ENCODE measurements at regions not wholly inside any gene's neighbourhood (a gene's known extent, or its start where the extent isn't known, plus 50 kb on each side); places are given as distances from the start of the nearest gene placed in this dataset.
"Not testable (repeated sequence)": the region's sequence is repeated elsewhere in the genome, so short reads cannot be mapped to it uniquely, and the experiment has no call there.

DNA sequence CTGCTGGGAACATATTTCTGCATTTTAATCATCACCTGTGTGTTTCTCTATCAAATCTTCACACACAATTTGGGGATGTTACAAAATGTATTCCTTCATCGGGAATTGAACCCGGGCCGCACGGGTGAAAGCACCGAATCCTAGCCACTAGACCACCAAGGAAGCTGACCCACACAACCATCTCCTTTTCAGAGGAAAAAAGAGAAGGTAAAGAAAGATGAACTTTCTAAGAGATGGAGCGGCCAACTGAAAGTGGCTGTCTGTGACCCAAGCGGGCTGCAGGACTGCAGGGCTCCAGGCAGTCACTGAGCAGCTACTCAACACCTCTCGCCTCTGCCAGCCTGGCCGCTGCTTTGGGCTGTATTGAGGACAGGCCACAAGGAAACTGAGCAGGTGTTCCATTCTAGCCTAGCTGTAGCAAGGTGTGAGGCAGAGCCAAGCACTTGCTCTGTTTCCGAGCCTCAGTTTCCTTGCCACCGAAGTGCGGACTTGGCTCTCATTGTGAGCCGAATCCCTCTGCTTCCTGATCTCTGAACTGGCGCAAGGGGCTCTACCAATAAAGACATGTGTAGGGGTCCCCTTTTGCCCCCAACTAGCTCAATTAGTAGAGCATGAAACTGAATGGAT, 156.9 kb upstream of the NBPF11 start:
- Histone ChIP-seq H2BK120ac (ENCODE audit: low read depth, low read length) (no peak overlapping the region), H3K36me3 (ENCODE audit: control insufficient read depth in 1 of 2, insufficient read depth in 2 of 2, low read depth in 1 of 2, low read length in 2 of 2) (no peaks in the 10 kb centered on the region), H3K27ac (ENCODE audit: low read length, poor library complexity, severe bottlenecking) (no peak overlapping the region), H3K27me3 (ENCODE audit: control insufficient read depth in 1 of 2, insufficient read depth in 1 of 2, low read length in 2 of 2) (peaks cover 50 to 63% of the 10 kb centered on the region in 2 experiments), H3K4me3 (ENCODE audit: insufficient read depth in 1 of 2, low read depth in 1 of 2, low read length in 2 of 2) (no peak overlapping the region), H2BK15ac (ENCODE audit: low read depth, poor library complexity, severe bottlenecking) (no peak overlapping the region), H4K8ac (ENCODE audit: low read length) (peak overlapping the region; percentile 32), H3K23ac (ENCODE audit: low read length in 2 of 2) (peak overlapping the region; percentile 16 to 45), H2BK12ac (ENCODE audit: low read length in 2 of 2) (no peak overlapping the region), H3K4ac (ENCODE audit: low read depth in 1 of 2, low read length in 2 of 2) (no peak overlapping the region), H3K18ac (ENCODE audit: low read depth in 1 of 2, low read length in 2 of 2) (no peak overlapping the region), H4K91ac (ENCODE audit: low read length) (no peak overlapping the region), H2AFZ (ENCODE audit: low read depth, low read length) (no peak overlapping the region), H3K4me1 (ENCODE audit: control insufficient read depth, insufficient read depth, low read depth, low read length) (peaks cover 11% of the 10 kb centered on the region), H2AK5ac (ENCODE audit: low read length, severe bottlenecking) (no peak overlapping the region), H3K9me3 (ENCODE audit: control insufficient read depth, low read length) (peaks cover 22% of the 10 kb centered on the region), H3K4me2 (ENCODE audit: low read length, poor library complexity, severe bottlenecking) (no peak overlapping the region), H3K14ac (ENCODE audit: low read length in 2 of 2) (peak overlapping the region in 1 of 2 experiments; percentile 6), H3K79me1 (replicated peaks; ENCODE audit: low read length, poor library complexity, severe bottlenecking) (no peaks in the 10 kb centered on the region), H2BK5ac (ENCODE audit: low read depth, low read length, poor library complexity, severe bottlenecking) (no peak overlapping the region), H3K9ac (ENCODE audit: low read length) (no peak overlapping the region)
- 12% methylated on average over 13 of the region's 14 CpGs for WGBS
- DNase-seq: peak; percentile 6

DNA sequence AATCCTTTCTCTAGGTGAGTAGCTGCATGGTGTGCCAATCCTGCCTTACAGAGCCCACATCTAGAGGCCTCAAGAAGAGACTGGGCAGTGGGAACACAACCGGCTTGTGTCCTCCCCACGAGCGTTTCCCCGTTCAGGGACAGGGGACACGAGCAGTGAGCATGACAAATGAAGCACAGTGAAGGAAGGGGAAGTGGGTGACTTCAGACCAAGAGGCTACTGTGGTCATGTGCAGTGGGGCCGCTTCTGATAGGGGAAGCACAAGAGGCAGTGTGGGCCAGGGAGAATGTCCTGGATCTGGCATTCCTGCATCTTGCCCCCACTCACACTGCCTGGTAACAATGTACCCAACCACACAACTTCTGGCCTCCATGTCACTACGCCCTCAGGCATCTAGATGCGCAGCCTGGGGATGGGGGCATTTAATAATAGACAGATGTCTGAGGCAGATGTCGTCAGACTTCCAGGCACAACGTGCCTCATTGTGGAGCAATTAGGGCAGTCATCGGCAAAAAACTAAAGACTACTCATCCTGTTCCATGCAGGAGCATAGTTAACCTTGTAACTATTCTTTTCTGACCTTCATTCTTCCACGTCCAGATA, 155.6 kb upstream of the NBPF11 start:
- H2AFZ ChIP-seq (ENCODE audit: low read depth, low read length): no peak overlapping the region
- H3K14ac ChIP-seq (ENCODE audit: low read length in 2 of 2): no peak overlapping the region
- H3K9ac ChIP-seq (ENCODE audit: low read length): no peak overlapping the region
- no peaks in the 10 kb centered on the region for H3K79me1 ChIP-seq (replicated peaks; ENCODE audit: low read length, poor library complexity, severe bottlenecking)
- no peak overlapping the region for H3K18ac ChIP-seq (ENCODE audit: low read depth in 1 of 2, low read length in 2 of 2)
- H2AK5ac ChIP-seq (ENCODE audit: low read length, severe bottlenecking): no peak overlapping the region
- H2BK120ac ChIP-seq (ENCODE audit: low read depth, low read length): no peak overlapping the region
- H4K8ac ChIP-seq (ENCODE audit: low read length): no peak overlapping the region
- no peak overlapping the region for H2BK5ac ChIP-seq (ENCODE audit: low read depth, low read length, poor library complexity, severe bottlenecking)
- H3K36me3 ChIP-seq (ENCODE audit: control insufficient read depth in 1 of 2, insufficient read depth in 2 of 2, low read depth in 1 of 2, low read length in 2 of 2): no peaks in the 10 kb centered on the region
- H3K4me1 ChIP-seq (ENCODE audit: control insufficient read depth, insufficient read depth, low read depth, low read length): peaks cover 11% of the 10 kb centered on the region
- no peak for DNase-seq
- no peak overlapping the region for H2BK12ac ChIP-seq (ENCODE audit: low read length in 2 of 2)
- no peak overlapping the region for H2BK15ac ChIP-seq (ENCODE audit: low read depth, poor library complexity, severe bottlenecking)
- H3K27ac ChIP-seq (ENCODE audit: low read length, poor library complexity, severe bottlenecking): no peak overlapping the region
- 90% methylated on average over 10 of the region's 12 CpGs for WGBS
- peaks cover 50 to 63% of the 10 kb centered on the region in 2 experiments for H3K27me3 ChIP-seq (ENCODE audit: control insufficient read depth in 1 of 2, insufficient read depth in 1 of 2, low read length in 2 of 2)
- peaks cover 22% of the 10 kb centered on the region for H3K9me3 ChIP-seq (ENCODE audit: control insufficient read depth, low read length)
- no peak overlapping the region for H3K4me3 ChIP-seq (ENCODE audit: insufficient read depth in 1 of 2, low read depth in 1 of 2, low read length in 2 of 2)
- no peak overlapping the region for H3K23ac ChIP-seq (ENCODE audit: low read length in 2 of 2)
- no peak overlapping the region for H3K4ac ChIP-seq (ENCODE audit: low read depth in 1 of 2, low read length in 2 of 2)
- no peak overlapping the region for H3K4me2 ChIP-seq (ENCODE audit: low read length, poor library complexity, severe bottlenecking)
- H4K91ac ChIP-seq (ENCODE audit: low read length): no peak overlapping the region

DNA sequence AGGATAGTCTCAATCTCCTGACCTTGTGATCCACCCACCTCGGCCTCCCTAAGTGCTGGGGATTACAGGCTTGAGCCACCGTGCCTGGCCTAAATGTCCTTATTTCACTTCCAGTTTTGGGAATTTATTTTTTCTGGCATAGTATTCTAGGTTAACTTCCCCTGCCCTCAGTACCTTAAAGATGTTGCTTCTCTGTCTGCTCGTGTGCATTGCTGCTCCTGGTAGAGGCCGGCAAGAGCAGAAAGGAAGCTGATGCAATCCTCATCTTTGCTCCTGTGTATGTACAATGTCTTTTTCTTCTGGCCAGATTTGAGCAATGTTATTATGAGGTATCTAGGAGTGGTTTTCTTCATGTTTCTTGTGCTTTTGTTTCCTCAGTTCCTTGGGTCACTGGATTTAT, 152.9 kb upstream of the NBPF11 start:
- H2BK12ac ChIP-seq (ENCODE audit: low read length in 2 of 2); H2BK120ac ChIP-seq (ENCODE audit: low read depth, low read length); H3K4ac ChIP-seq (ENCODE audit: low read depth in 1 of 2, low read length in 2 of 2); H2AK5ac ChIP-seq (ENCODE audit: low read length, severe bottlenecking); DNase-seq; H3K23ac ChIP-seq (ENCODE audit: low read length in 2 of 2); H4K8ac ChIP-seq (ENCODE audit: low read length); H3K9me3 ChIP-seq (ENCODE audit: control insufficient read depth, low read length); H2BK15ac ChIP-seq (ENCODE audit: low read depth, poor library complexity, severe bottlenecking); H3K18ac ChIP-seq (ENCODE audit: low read depth in 1 of 2, low read length in 2 of 2); H3K4me1 ChIP-seq (ENCODE audit: control insufficient read depth, insufficient read depth, low read depth, low read length); H3K9ac ChIP-seq (ENCODE audit: low read length); H3K27ac ChIP-seq (ENCODE audit: low read length, poor library complexity, severe bottlenecking); H2AFZ ChIP-seq (ENCODE audit: low read depth, low read length); H3K4me3 ChIP-seq (ENCODE audit: insufficient read depth in 1 of 2, low read depth in 1 of 2, low read length in 2 of 2); H3K79me1 ChIP-seq (replicated peaks; ENCODE audit: low read length, poor library complexity, severe bottlenecking); H2BK5ac ChIP-seq (ENCODE audit: low read depth, low read length, poor library complexity, severe bottlenecking); H3K4me2 ChIP-seq (ENCODE audit: low read length, poor library complexity, severe bottlenecking); H4K91ac ChIP-seq (ENCODE audit: low read length); H3K36me3 ChIP-seq (ENCODE audit: control insufficient read depth in 1 of 2, insufficient read depth in 2 of 2, low read depth in 1 of 2, low read length in 2 of 2); H3K14ac ChIP-seq (ENCODE audit: low read length in 2 of 2): not testable (repeated sequence)
- WGBS: 80% methylated on average over 1 of the region's 4 CpGs
- H3K27me3 ChIP-seq (ENCODE audit: control insufficient read depth in 1 of 2, insufficient read depth in 1 of 2, low read length in 2 of 2): peaks cover 32 to 37% of the 10 kb centered on the region in 2 experiments

DNA sequence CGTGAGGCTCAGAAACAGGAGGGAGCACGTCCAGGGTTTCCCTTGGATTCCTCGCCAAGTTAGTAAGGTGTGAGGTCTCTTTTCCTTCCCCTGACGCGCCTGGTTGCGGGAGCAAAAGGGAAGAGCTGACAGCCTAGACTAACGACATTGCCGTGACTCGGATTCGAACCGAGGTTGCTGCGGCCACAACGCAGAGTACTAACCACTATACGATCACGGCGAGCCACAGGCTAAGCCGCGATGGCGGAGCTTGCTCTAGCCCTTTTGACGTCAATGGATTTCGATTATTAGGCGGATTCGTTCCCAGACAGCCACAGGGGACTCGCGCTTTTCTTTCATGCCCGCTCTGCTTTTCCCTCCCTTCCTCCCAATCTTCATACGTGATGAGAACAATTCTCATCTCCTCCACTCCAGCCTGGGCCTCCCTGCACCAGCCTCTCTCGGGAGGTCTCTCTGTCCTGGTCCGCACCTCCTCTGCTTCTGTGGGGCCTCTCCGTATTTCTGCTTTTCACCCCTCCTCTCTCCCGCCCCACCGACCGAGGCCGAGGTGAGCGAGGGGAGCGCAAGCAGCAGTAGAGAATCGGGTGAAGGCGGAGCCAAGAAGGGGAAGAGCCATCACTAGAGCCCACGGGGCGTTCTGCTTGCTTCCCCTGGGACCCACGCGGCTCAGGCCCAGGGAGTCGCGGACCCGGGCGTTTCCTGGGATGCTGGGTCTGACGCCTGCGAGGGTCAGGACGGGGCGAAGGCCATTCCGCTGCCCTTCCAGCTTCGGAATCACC, 150.7 kb upstream of the NBPF11 start:
- not testable (repeated sequence) for H2AK5ac ChIP-seq (ENCODE audit: low read length, severe bottlenecking); H4K91ac ChIP-seq (ENCODE audit: low read length); H3K9me3 ChIP-seq (ENCODE audit: control insufficient read depth, low read length); H3K79me1 ChIP-seq (replicated peaks; ENCODE audit: low read length, poor library complexity, severe bottlenecking); H3K4me1 ChIP-seq (ENCODE audit: control insufficient read depth, insufficient read depth, low read depth, low read length); H4K8ac ChIP-seq (ENCODE audit: low read length); H3K4ac ChIP-seq (ENCODE audit: low read depth in 1 of 2, low read length in 2 of 2); H3K23ac ChIP-seq (ENCODE audit: low read length in 2 of 2); H3K18ac ChIP-seq (ENCODE audit: low read depth in 1 of 2, low read length in 2 of 2); DNase-seq; H2AFZ ChIP-seq (ENCODE audit: low read depth, low read length); H3K14ac ChIP-seq (ENCODE audit: low read length in 2 of 2); H2BK15ac ChIP-seq (ENCODE audit: low read depth, poor library complexity, severe bottlenecking); H2BK5ac ChIP-seq (ENCODE audit: low read depth, low read length, poor library complexity, severe bottlenecking); H2BK120ac ChIP-seq (ENCODE audit: low read depth, low read length); H2BK12ac ChIP-seq (ENCODE audit: low read length in 2 of 2); H3K36me3 ChIP-seq (ENCODE audit: control insufficient read depth in 1 of 2, insufficient read depth in 2 of 2, low read depth in 1 of 2, low read length in 2 of 2); H3K27ac ChIP-seq (ENCODE audit: low read length, poor library complexity, severe bottlenecking)
- peak overlapping the region; percentile 82 for H3K4me2 ChIP-seq (ENCODE audit: low read length, poor library complexity, severe bottlenecking)
- peaks cover 10 to 16% of the 10 kb centered on the region in 2 experiments for H3K27me3 ChIP-seq (ENCODE audit: control insufficient read depth in 1 of 2, insufficient read depth in 1 of 2, low read length in 2 of 2)
- 0% methylated on average over 1 of the region's 52 CpGs for WGBS
- H3K9ac ChIP-seq (ENCODE audit: low read length): peak overlapping the region; percentile 78
- peak overlapping the region; percentile 26 to 82 for H3K4me3 ChIP-seq (ENCODE audit: insufficient read depth in 1 of 2, low read depth in 1 of 2, low read length in 2 of 2)

Measured in mesenchymal stem cell (in vitro differentiated cells and primary cell).